Glutamatergic neuron (in vitro differentiated cells): ENCODE measurements at regions not wholly inside any gene's neighbourhood (a gene's known extent, or its start where the extent isn't known, plus 50 kb on each side); places are given as distances from the start of the nearest gene placed in this dataset.
"Not testable (repeated sequence)": the region's sequence is repeated elsewhere in the genome, so short reads cannot be mapped to it uniquely, and the experiment has no call there.

Experiments used
- DNase-seq: peaks from one replicate; pipeline ENCODE4 v3.0.0; 2022
- H3K27ac Mint-ChIP-seq: one replicate; pipeline ENCODE4 v1.8.0; 2020; ENCODE audit warnings: mild to moderate bottlenecking, mixed read lengths, inconsistent platforms; ENCODE audit not compliant: unreplicated experiment
- H3K27me3 Mint-ChIP-seq: one replicate; pipeline ENCODE4 v1.8.0; 2020; ENCODE audit warnings: mild to moderate bottlenecking, moderate library complexity, mixed read lengths, inconsistent platforms; ENCODE audit not compliant: unreplicated experiment
- H3K36me3 Mint-ChIP-seq: one replicate; pipeline ENCODE4 v1.8.0; 2020; ENCODE audit warnings: mild to moderate bottlenecking, mixed read lengths, inconsistent platforms; ENCODE audit not compliant: unreplicated experiment
- H3K4me1 Mint-ChIP-seq: one replicate; pipeline ENCODE4 v1.8.0; 2020; ENCODE audit warnings: mild to moderate bottlenecking, low read depth, mixed read lengths, inconsistent platforms; ENCODE audit not compliant: unreplicated experiment
- H3K4me3 Mint-ChIP-seq: one replicate; pipeline ENCODE4 v1.8.0; 2020; ENCODE audit warnings: mild to moderate bottlenecking, mixed read lengths, inconsistent platforms; ENCODE audit not compliant: unreplicated experiment
- H3K9me3 Mint-ChIP-seq: one replicate; pipeline ENCODE4 v1.8.0; 2020; ENCODE audit warnings: mild to moderate bottlenecking, moderate library complexity, mixed read lengths, inconsistent platforms; ENCODE audit not compliant: unreplicated experiment
- TF ChIP-seq, protein P1 (sequence below): fragments of 200-600 bp; sonication (generic); IDR thresholded peaks from one replicate; pipeline ENCODE4 v1.5.0; 2021; ENCODE audit not compliant: partially characterized antibody, unreplicated experiment

GRCh38 chr19:34620134-34620533 is 56.8 kb downstream of the SCGB2B2 start:
- not testable (repeated sequence) for H3K4me3 Mint-ChIP-seq, DNase-seq, H3K36me3 Mint-ChIP-seq, H3K27ac Mint-ChIP-seq, H3K4me1 Mint-ChIP-seq, H3K9me3 Mint-ChIP-seq, H3K27me3 Mint-ChIP-seq

- H3K27me3 Mint-ChIP-seq: no peaks in the 10 kb centered on the region
- TF ChIP-seq, protein P1, sequence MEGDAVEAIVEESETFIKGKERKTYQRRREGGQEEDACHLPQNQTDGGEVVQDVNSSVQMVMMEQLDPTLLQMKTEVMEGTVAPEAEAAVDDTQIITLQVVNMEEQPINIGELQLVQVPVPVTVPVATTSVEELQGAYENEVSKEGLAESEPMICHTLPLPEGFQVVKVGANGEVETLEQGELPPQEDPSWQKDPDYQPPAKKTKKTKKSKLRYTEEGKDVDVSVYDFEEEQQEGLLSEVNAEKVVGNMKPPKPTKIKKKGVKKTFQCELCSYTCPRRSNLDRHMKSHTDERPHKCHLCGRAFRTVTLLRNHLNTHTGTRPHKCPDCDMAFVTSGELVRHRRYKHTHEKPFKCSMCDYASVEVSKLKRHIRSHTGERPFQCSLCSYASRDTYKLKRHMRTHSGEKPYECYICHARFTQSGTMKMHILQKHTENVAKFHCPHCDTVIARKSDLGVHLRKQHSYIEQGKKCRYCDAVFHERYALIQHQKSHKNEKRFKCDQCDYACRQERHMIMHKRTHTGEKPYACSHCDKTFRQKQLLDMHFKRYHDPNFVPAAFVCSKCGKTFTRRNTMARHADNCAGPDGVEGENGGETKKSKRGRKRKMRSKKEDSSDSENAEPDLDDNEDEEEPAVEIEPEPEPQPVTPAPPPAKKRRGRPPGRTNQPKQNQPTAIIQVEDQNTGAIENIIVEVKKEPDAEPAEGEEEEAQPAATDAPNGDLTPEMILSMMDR: no peak
- H3K36me3 Mint-ChIP-seq: peaks cover 4% of the 10 kb centered on the region
- no peak overlapping the region for H3K4me3 Mint-ChIP-seq
- H3K27ac Mint-ChIP-seq: no peak overlapping the region
- peaks cover 10% of the 10 kb centered on the region for H3K9me3 Mint-ChIP-seq
- DNase-seq: no peak
- H3K4me1 Mint-ChIP-seq: no peaks in the 10 kb centered on the region
These were observed 58.5 kb downstream of the SCGB2B2 start for GRCh38 chr19:34618410-34618809.

DNA sequence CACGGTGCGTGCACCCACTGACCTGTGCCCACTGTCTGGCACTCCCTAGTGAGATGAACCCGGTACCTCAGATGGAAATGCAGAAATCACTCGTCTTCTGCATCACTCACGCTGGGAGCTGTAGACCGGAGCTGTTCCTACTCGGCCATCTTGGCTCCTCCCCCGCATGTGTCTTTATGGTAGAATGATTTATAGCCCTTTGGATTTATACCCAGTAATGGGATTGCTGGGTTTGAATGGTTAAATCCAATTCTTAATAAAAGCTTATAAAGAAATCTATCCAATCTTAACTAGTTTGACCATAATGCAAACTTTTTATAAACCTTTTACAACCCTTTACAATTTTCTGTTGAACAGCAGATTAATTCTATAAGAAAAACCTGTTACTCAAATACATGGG is 59.0 kb downstream of the SCGB2B2 start:
- not testable (repeated sequence) for H3K27ac Mint-ChIP-seq, DNase-seq, H3K36me3 Mint-ChIP-seq, H3K27me3 Mint-ChIP-seq, H3K4me1 Mint-ChIP-seq, H3K9me3 Mint-ChIP-seq, H3K4me3 Mint-ChIP-seq

GRCh38 chr19:34603003-34603402 is 74.0 kb downstream of the SCGB2B2 start:
- Mint-ChIP-seq H3K4me3 (no peak overlapping the region), H3K27me3 (peaks cover 2% of the 10 kb centered on the region), H3K27ac (no peak overlapping the region), H3K4me1 (no peaks in the 10 kb centered on the region), H3K36me3 (no peaks in the 10 kb centered on the region), H3K9me3 (peaks cover 1% of the 10 kb centered on the region)
- no peak for DNase-seq
- TF ChIP-seq, protein P1: no peak

- DNase-seq: no peak
- Mint-ChIP-seq H3K27ac (no peak overlapping the region), H3K36me3 (no peaks in the 10 kb centered on the region), H3K9me3 (peaks cover 1% of the 10 kb centered on the region), H3K4me1 (no peaks in the 10 kb centered on the region), H3K27me3 (peaks cover 6% of the 10 kb centered on the region), H3K4me3 (no peak overlapping the region)
- TF ChIP-seq, protein P1: no peak
These were observed 75.9 kb downstream of the SCGB2B2 start for GRCh38 chr19:34601071-34601470.

- Mint-ChIP-seq H3K27me3 (peaks cover 6% of the 10 kb centered on the region), H3K36me3 (no peaks in the 10 kb centered on the region), H3K27ac (no peak overlapping the region), H3K9me3 (peaks cover 1% of the 10 kb centered on the region), H3K4me1 (no peaks in the 10 kb centered on the region), H3K4me3 (no peak overlapping the region)
- TF ChIP-seq, protein P1: no peak
- DNase-seq: no peak
These were observed 76.6 kb downstream of the SCGB2B2 start for GRCh38 chr19:34600366-34600765.
